Tibial nerve (tissue), 4 donors: ENCODE measurements at regions not wholly inside any gene's neighbourhood (a gene's known extent, or its start where the extent isn't known, plus 50 kb on each side); places are given as distances from the start of the nearest gene placed in this dataset.

ENCODE experiments used
- EP300 ChIP-seq, 2 donors: sonication (generic); formaldehyde crosslinking; IDR thresholded peaks; one replicate each; pipeline ENCODE4 v1.6.1; 2017; ENCODE audit warnings: antibody characterized with exemption in 2 of 2, mild to moderate bottlenecking in 1 of 2
- TF ChIP-seq, protein P1 (sequence below), 5 experiments: fragments of 200-600 bp in 3 of 5; fragments of 450-650 bp in 2 of 5; sonication (generic) in 3 of 5; IDR thresholded peaks; one replicate each; pipeline ENCODE4 v1.5.1; 2016 to 2019; ENCODE audit warnings: antibody characterized with exemption in 5 of 5, mild to moderate bottlenecking in 3 of 5, moderate library complexity in 2 of 5

GRCh38 chr11:33982661-33983060, 68.9 kb upstream of the CAPRIN1 start:
- TF ChIP-seq, protein P1, sequence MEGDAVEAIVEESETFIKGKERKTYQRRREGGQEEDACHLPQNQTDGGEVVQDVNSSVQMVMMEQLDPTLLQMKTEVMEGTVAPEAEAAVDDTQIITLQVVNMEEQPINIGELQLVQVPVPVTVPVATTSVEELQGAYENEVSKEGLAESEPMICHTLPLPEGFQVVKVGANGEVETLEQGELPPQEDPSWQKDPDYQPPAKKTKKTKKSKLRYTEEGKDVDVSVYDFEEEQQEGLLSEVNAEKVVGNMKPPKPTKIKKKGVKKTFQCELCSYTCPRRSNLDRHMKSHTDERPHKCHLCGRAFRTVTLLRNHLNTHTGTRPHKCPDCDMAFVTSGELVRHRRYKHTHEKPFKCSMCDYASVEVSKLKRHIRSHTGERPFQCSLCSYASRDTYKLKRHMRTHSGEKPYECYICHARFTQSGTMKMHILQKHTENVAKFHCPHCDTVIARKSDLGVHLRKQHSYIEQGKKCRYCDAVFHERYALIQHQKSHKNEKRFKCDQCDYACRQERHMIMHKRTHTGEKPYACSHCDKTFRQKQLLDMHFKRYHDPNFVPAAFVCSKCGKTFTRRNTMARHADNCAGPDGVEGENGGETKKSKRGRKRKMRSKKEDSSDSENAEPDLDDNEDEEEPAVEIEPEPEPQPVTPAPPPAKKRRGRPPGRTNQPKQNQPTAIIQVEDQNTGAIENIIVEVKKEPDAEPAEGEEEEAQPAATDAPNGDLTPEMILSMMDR (IDR thresholded peaks at IDR 0.05) = no peak
- no peak for TF ChIP-seq EP300 (IDR thresholded peaks at IDR 0.05)
